GM18517 (cell line): ENCODE measurements at regions not wholly inside any gene's neighbourhood (a gene's known extent, or its start where the extent isn't known, plus 50 kb on each side); places are given as distances from the start of the nearest gene placed in this dataset.

ENCODE experiments used
- ATAC-seq: cut with Tn5 transposase; IDR thresholded peaks from one replicate; pipeline ENCODE4 v1.9.1; 2021; ENCODE audit warnings: mild to moderate bottlenecking, moderate library complexity; ENCODE audit not compliant: unreplicated experiment

GRCh38 chr11:115961159-115962003 lies 457.2 kb upstream of the CADM1 start:
- no peak for ATAC-seq

- no peak for ATAC-seq
Observed at GRCh38 chr11:115959081-115959486, 454.9 kb upstream of the CADM1 start.

GRCh38 chr11:115958089-115959000 lies 454.1 kb upstream of the CADM1 start:
- no peak for ATAC-seq

- no peak for ATAC-seq
Observed at GRCh38 chr11:115955803-115956202, 451.6 kb upstream of the CADM1 start.

GRCh38 chr11:115950660-115951059 lies 446.4 kb upstream of the CADM1 start:
- no peak for ATAC-seq

- ATAC-seq: no peak
Observed at GRCh38 chr11:115944596-115944995, 440.4 kb upstream of the CADM1 start.

- no peak for ATAC-seq
Observed at GRCh38 chr11:115942011-115942410, 437.8 kb upstream of the CADM1 start.

- ATAC-seq: no peak
Observed at GRCh38 chr11:115941481-115941993, 437.3 kb upstream of the CADM1 start.

- ATAC-seq: no peak
Observed at GRCh38 chr11:115941044-115941443, 436.8 kb upstream of the CADM1 start.

- ATAC-seq: no peak
Observed at GRCh38 chr11:115939731-115940421, 435.7 kb upstream of the CADM1 start.

- no peak for ATAC-seq
Observed at GRCh38 chr11:115939104-115939730, 435.0 kb upstream of the CADM1 start.

GRCh38 chr11:115933564-115933963 lies 429.3 kb upstream of the CADM1 start:
- no peak for ATAC-seq

GRCh38 chr11:115931548-115932083 lies 427.4 kb upstream of the CADM1 start:
- no peak for ATAC-seq

GRCh38 chr11:115930886-115931547 lies 426.8 kb upstream of the CADM1 start:
- ATAC-seq: peak; percentile 47

GRCh38 chr11:115930291-115930690 lies 426.1 kb upstream of the CADM1 start:
- ATAC-seq: no peak

- ATAC-seq: peak; percentile 42
Observed at GRCh38 chr11:115929618-115930129, 425.5 kb upstream of the CADM1 start.

GRCh38 chr11:115928811-115929210 lies 424.6 kb upstream of the CADM1 start:
- no peak for ATAC-seq

GRCh38 chr11:115927823-115928329 lies 423.7 kb upstream of the CADM1 start:
- ATAC-seq: peak; percentile 40

- no peak for ATAC-seq
Observed at GRCh38 chr11:115926601-115927000, 422.4 kb upstream of the CADM1 start.
